HEK293 (cell line): ENCODE measurements at regions not wholly inside any gene's neighbourhood (a gene's known extent, or its start where the extent isn't known, plus 50 kb on each side); places are given as distances from the start of the nearest gene placed in this dataset.

ENCODE experiments used
- CTCF ChIA-PET: fragments of 350-600 bp; formaldehyde crosslinking; extraction: SDS; loops from one replicate; lab custom pipeline; 2021; ENCODE audit warnings: antibody characterized with exemption; lab: Yijun Ruan, JAX
- POLR2A ChIA-PET: fragments of 300-600 bp; formaldehyde crosslinking; extraction: SDS; loops from one replicate; lab custom pipeline; 2020; ENCODE audit warnings: antibody characterized with exemption, inconsistent platforms; lab: Yijun Ruan, JAX
- H3K27ac ChIP-seq: fragments of 200-500 bp; sonication (Bioruptor generic); 2 replicates; pipeline ENCODE4 v1.5.1; 2014; ENCODE audit warnings: low read depth, low read length, control low read depth, inconsistent platforms; ENCODE audit errors: extremely low read depth
- H3K36me3 ChIP-seq, 2 experiments: fragments of 200-500 bp in 1 of 2; sonication (Bioruptor generic) in 1 of 2; 1 replicate in 1 of 2; 2 replicates in 1 of 2; pipeline ENCODE4 v1.5.1; 2014 to 2017; ENCODE audit warnings: inconsistent platforms in 2 of 2, low read length in 2 of 2; ENCODE audit not compliant: control insufficient read depth in 2 of 2, insufficient read depth in 1 of 2
- H3K4me1 ChIP-seq: fragments of 200-500 bp; sonication (Bioruptor generic); 2 replicates; pipeline ENCODE4 v1.5.1; 2014; ENCODE audit warnings: mild to moderate bottlenecking, low read length, inconsistent platforms; ENCODE audit not compliant: control insufficient read depth, insufficient read depth
- H3K4me3 ChIP-seq: 2 replicates; pipeline ENCODE4 v1.5.1; 2011; ENCODE audit warnings: low read depth, mild to moderate bottlenecking, control low read depth, low read length, moderate library complexity
- H3K9me3 ChIP-seq: fragments of 200-500 bp; sonication (Bioruptor generic); 2 replicates; pipeline ENCODE4 v1.5.1; 2014; ENCODE audit warnings: low read depth, low read length, inconsistent platforms; ENCODE audit not compliant: control insufficient read depth, insufficient read depth
- HIC1 ChIP-seq: fragments of 450-650 bp; formaldehyde crosslinking; IDR thresholded peaks from 2 replicates; pipeline ENCODE4 v1.5.1; 2016; ENCODE audit warnings: missing biosample characterization, missing genetic modification characterization
- KLF9 ChIP-seq: fragments of 450-650 bp; formaldehyde crosslinking; IDR thresholded peaks from 2 replicates; pipeline ENCODE4 v1.5.1; 2016; ENCODE audit warnings: missing biosample characterization, missing genetic modification characterization, low read depth
- OSR2 ChIP-seq: fragments of 450-650 bp; formaldehyde crosslinking; IDR thresholded peaks from 2 replicates; pipeline ENCODE4 v1.5.1; 2016; ENCODE audit warnings: missing biosample characterization, missing genetic modification characterization
- PRDM10 ChIP-seq: fragments of 450-650 bp; formaldehyde crosslinking; IDR thresholded peaks from 2 replicates; pipeline ENCODE4 v1.5.1; 2016; ENCODE audit warnings: missing biosample characterization, missing genetic modification characterization
- ZNF157 ChIP-seq: fragments of 450-650 bp; formaldehyde crosslinking; IDR thresholded peaks from 2 replicates; pipeline ENCODE4 v1.5.1; 2016; ENCODE audit warnings: missing biosample characterization, missing genetic modification characterization
- ZNF23 ChIP-seq: fragments of 450-650 bp; formaldehyde crosslinking; IDR thresholded peaks from 2 replicates; pipeline ENCODE4 v1.5.1; 2016; ENCODE audit warnings: missing biosample characterization, missing genetic modification characterization, borderline replicate concordance
- ZNF248 ChIP-seq: fragments of 450-650 bp; formaldehyde crosslinking; IDR thresholded peaks from 2 replicates; pipeline ENCODE4 v1.5.1; 2017; ENCODE audit warnings: missing biosample characterization, missing genetic modification characterization
- ZNF280D ChIP-seq: fragments of 450-650 bp; formaldehyde crosslinking; IDR thresholded peaks from 2 replicates; pipeline ENCODE4 v1.5.1; 2016; ENCODE audit warnings: missing biosample characterization, missing genetic modification characterization
- ZNF416 ChIP-seq: fragments of 450-650 bp; formaldehyde crosslinking; IDR thresholded peaks from 2 replicates; pipeline ENCODE4 v1.5.1; 2016; ENCODE audit warnings: missing biosample characterization, missing genetic modification characterization
- ZNF501 ChIP-seq: fragments of 450-650 bp; formaldehyde crosslinking; IDR thresholded peaks from 2 replicates; pipeline ENCODE4 v1.5.1; 2016; ENCODE audit warnings: missing biosample characterization, missing genetic modification characterization
- ZNF558 ChIP-seq: fragments of 450-650 bp; formaldehyde crosslinking; IDR thresholded peaks from 2 replicates; pipeline ENCODE4 v1.5.1; 2016; ENCODE audit warnings: missing biosample characterization, missing genetic modification characterization
- ZNF610 ChIP-seq: fragments of 450-650 bp; formaldehyde crosslinking; IDR thresholded peaks from 2 replicates; pipeline ENCODE4 v1.5.1; 2016; ENCODE audit warnings: missing biosample characterization, missing genetic modification characterization, borderline replicate concordance
- ZNF624 ChIP-seq: fragments of 450-650 bp; formaldehyde crosslinking; IDR thresholded peaks from 2 replicates; pipeline ENCODE4 v1.5.1; 2017; ENCODE audit warnings: missing biosample characterization, missing genetic modification characterization
- ZNF670 ChIP-seq: fragments of 450-650 bp; formaldehyde crosslinking; IDR thresholded peaks from 2 replicates; pipeline ENCODE4 v1.5.1; 2016; ENCODE audit warnings: missing biosample characterization, missing genetic modification characterization, low read depth
- ZNF701 ChIP-seq: fragments of 450-650 bp; formaldehyde crosslinking; IDR thresholded peaks from 2 replicates; pipeline ENCODE4 v1.5.1; 2016; ENCODE audit warnings: missing biosample characterization, missing genetic modification characterization
- ZNF843 ChIP-seq: fragments of 450-650 bp; formaldehyde crosslinking; IDR thresholded peaks from 2 replicates; pipeline ENCODE4 v1.5.1; 2016; ENCODE audit warnings: missing biosample characterization, missing genetic modification characterization
- ZSCAN4 ChIP-seq: fragments of 450-650 bp; formaldehyde crosslinking; IDR thresholded peaks from 2 replicates; pipeline ENCODE4 v1.5.1; 2017; ENCODE audit warnings: missing biosample characterization, missing genetic modification characterization
- TF ChIP-seq, protein P1 (sequence below): fragments of 450-650 bp; formaldehyde crosslinking; IDR thresholded peaks from 2 replicates; pipeline ENCODE4 v1.5.1; 2016; ENCODE audit warnings: missing biosample characterization, missing genetic modification characterization, borderline replicate concordance
- TF ChIP-seq, protein P2 (sequence below): fragments of 450-650 bp; formaldehyde crosslinking; IDR thresholded peaks from 2 replicates; pipeline ENCODE4 v1.5.1; 2016; ENCODE audit warnings: missing biosample characterization, missing genetic modification characterization

- TF ChIP-seq PRDM10 = no peak
- no peak for TF ChIP-seq ZNF23 (tag by site-specific recombination)
- TF ChIP-seq ZNF157 = no peak
- no peak for TF ChIP-seq ZNF558
- no peak for TF ChIP-seq ZNF701 (tag by site-specific recombination)
- no peak for TF ChIP-seq ZSCAN4 (tag by site-specific recombination)
- TF ChIP-seq ZNF280D = no peak
Observed at GRCh38 chr18:51438797-51439350, 241.4 kb upstream of the MEX3C start (continued).

GRCh38 chr18:51442012-51442411 is 244.5 kb upstream of the MEX3C start:
- Histone ChIP-seq H3K4me3 (no peak overlapping the region), H3K9me3 (no peaks in the 10 kb centered on the region), H3K27ac (no peak overlapping the region), H3K4me1 (peaks cover 2% of the 10 kb centered on the region; the same call in 1 of the 2 replicates), H3K36me3 (no peaks in the 10 kb centered on the region)
- CTCF ChIA-PET = interaction anchor here (0.6 to 0.7 kb wide), 2 partner anchors 18 to 1540 kb away, joined by 3 to 4 read pairs; no protein-coding TSS in a partner anchor
- POLR2A ChIA-PET = no interaction called here
- TF ChIP-seq KLF9 (tag by site-specific recombination) (no peak), ZNF248 (tag by site-specific recombination) (no peak), ZNF670 (no peak), ZNF843 (tag by site-specific recombination) (no peak), HIC1 (tag by site-specific recombination) (no peak), OSR2 (tag by site-specific recombination) (no peak), ZNF624 (no peak), ZNF610 (tag by site-specific recombination) (no peak), ZNF416 (tag by site-specific recombination) (no peak), ZNF501 (tag by site-specific recombination) (no peak)
- TF ChIP-seq, protein P1, sequence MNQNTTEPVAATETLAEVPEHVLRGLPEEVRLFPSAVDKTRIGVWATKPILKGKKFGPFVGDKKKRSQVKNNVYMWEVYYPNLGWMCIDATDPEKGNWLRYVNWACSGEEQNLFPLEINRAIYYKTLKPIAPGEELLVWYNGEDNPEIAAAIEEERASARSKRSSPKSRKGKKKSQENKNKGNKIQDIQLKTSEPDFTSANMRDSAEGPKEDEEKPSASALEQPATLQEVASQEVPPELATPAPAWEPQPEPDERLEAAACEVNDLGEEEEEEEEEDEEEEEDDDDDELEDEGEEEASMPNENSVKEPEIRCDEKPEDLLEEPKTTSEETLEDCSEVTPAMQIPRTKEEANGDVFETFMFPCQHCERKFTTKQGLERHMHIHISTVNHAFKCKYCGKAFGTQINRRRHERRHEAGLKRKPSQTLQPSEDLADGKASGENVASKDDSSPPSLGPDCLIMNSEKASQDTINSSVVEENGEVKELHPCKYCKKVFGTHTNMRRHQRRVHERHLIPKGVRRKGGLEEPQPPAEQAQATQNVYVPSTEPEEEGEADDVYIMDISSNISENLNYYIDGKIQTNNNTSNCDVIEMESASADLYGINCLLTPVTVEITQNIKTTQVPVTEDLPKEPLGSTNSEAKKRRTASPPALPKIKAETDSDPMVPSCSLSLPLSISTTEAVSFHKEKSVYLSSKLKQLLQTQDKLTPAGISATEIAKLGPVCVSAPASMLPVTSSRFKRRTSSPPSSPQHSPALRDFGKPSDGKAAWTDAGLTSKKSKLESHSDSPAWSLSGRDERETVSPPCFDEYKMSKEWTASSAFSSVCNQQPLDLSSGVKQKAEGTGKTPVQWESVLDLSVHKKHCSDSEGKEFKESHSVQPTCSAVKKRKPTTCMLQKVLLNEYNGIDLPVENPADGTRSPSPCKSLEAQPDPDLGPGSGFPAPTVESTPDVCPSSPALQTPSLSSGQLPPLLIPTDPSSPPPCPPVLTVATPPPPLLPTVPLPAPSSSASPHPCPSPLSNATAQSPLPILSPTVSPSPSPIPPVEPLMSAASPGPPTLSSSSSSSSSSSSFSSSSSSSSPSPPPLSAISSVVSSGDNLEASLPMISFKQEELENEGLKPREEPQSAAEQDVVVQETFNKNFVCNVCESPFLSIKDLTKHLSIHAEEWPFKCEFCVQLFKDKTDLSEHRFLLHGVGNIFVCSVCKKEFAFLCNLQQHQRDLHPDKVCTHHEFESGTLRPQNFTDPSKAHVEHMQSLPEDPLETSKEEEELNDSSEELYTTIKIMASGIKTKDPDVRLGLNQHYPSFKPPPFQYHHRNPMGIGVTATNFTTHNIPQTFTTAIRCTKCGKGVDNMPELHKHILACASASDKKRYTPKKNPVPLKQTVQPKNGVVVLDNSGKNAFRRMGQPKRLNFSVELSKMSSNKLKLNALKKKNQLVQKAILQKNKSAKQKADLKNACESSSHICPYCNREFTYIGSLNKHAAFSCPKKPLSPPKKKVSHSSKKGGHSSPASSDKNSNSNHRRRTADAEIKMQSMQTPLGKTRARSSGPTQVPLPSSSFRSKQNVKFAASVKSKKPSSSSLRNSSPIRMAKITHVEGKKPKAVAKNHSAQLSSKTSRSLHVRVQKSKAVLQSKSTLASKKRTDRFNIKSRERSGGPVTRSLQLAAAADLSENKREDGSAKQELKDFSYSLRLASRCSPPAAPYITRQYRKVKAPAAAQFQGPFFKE = no peak
- TF ChIP-seq, protein P2, sequence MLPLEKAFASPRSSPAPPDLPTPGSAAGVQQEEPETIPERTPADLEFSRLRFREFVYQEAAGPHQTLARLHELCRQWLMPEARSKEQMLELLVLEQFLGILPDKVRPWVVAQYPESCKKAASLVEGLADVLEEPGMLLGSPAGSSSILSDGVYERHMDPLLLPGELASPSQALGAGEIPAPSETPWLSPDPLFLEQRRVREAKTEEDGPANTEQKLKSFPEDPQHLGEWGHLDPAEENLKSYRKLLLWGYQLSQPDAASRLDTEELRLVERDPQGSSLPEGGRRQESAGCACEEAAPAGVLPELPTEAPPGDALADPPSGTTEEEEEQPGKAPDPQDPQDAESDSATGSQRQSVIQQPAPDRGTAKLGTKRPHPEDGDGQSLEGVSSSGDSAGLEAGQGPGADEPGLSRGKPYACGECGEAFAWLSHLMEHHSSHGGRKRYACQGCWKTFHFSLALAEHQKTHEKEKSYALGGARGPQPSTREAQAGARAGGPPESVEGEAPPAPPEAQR (tag by site-specific recombination) = no peak
